ENCODE measurements at regions not wholly inside any gene's neighbourhood (a gene's known extent, or its start where the extent isn't known, plus 50 kb on each side); places are given as distances from the start of the nearest gene placed in this dataset.

- H4K8ac ChIP-seq (ENCODE audit: extremely low read depth, insufficient read depth, low read length) = no peak overlapping the region
- H3K9me3 ChIP-seq (ENCODE audit: insufficient read depth in 2 of 2, low read depth in 1 of 2, low read length in 1 of 2) = peaks cover 0 to 3% of the 10 kb centered on the region in 2 experiments; a peak in 1 of 4 replicates
- no peaks in the 10 kb centered on the region for H4K20me1 ChIP-seq (replicated peaks in 1 of 2; ENCODE audit: control insufficient read depth in 1 of 2, insufficient read depth in 2 of 2, low read length in 2 of 2)
- no peak overlapping the region for H2BK20ac ChIP-seq (ENCODE audit: low read length)
- H2BK5ac ChIP-seq (ENCODE audit: low read depth, low read length) = no peak overlapping the region
- no peak overlapping the region for H3K4ac ChIP-seq (replicated peaks; ENCODE audit: insufficient read length, low read depth, low read length)
- no peak overlapping the region for H2BK15ac ChIP-seq (ENCODE audit: low read length)
- no peak overlapping the region for H2AK5ac ChIP-seq (ENCODE audit: low read depth, low read length)
- H3K14ac ChIP-seq (ENCODE audit: insufficient read length) = no peak overlapping the region
- H4K91ac ChIP-seq (replicated peaks; ENCODE audit: insufficient read length, low read length) = no peak overlapping the region
- 92% methylated on average over 2 of the region's 2 CpGs; no CpG with 5 or more reads in 1 of the 2 experiments for WGBS, 2 experiments (ENCODE audit: extremely low coverage in 1 of 2, insufficient coverage in 1 of 2, insufficient read length in 1 of 2, insufficient replicate concordance in 2 of 2, low coverage in 1 of 2, low lambda C conversion rate in 2 of 2, missing lambda C conversion rate in 1 of 2)
- POLR2A ChIA-PET (ENCODE audit: partially characterized antibody) = no interaction called here
- FAIRE-seq (no peak), DNase-seq (ENCODE audit: low read depth in 1 of 2, low spot score in 2 of 2) (no peak)
- H3K56ac ChIP-seq (replicated peaks; ENCODE audit: insufficient read length, low read depth, low read length) = no peak overlapping the region
- no peaks in the 10 kb centered on the region for H3K79me1 ChIP-seq (ENCODE audit: low read depth, low read length)
- no peak overlapping the region for H2AFZ ChIP-seq (ENCODE audit: low read length)
- no peaks in the 10 kb centered on the region for H3K79me2 ChIP-seq (ENCODE audit: control insufficient read depth in 1 of 2, insufficient read depth in 2 of 2, low read length in 2 of 2)
- H3K23me2 ChIP-seq (ENCODE audit: low read depth, low read length) = no peaks in the 10 kb centered on the region
- no peaks in the 10 kb centered on the region for H3K4me1 ChIP-seq (replicated peaks in 1 of 4; ENCODE audit: control insufficient read depth in 3 of 4, insufficient read depth in 4 of 4, low read length in 3 of 4)
- H3K27ac ChIP-seq (ENCODE audit: low read depth, low read length) = no peak overlapping the region
- CTCF ChIA-PET (ENCODE audit: partially characterized antibody) = no interaction called here
- TF ChIP-seq TEAD4 (IDR thresholded peaks at IDR 0.05; ENCODE audit: low read depth, low read length) (no peak), ZNF274 (IDR thresholded peaks at IDR 0.05; ENCODE audit: borderline replicate concordance, extremely low read depth, low read length) (no peak), CEBPB (IDR thresholded peaks at IDR 0.05; ENCODE audit: low read depth, low read length) (no peak), RFX5 (IDR thresholded peaks at IDR 0.05; ENCODE audit: borderline replicate concordance, low read depth, low read length) (no peak), SRF (IDR thresholded peaks at IDR 0.05; ENCODE audit: low read depth, low read length) (no peak), KDM4A (IDR thresholded peaks at IDR 0.05; ENCODE audit: low read depth, low read length, severe bottlenecking) (no peak), CREB1 (IDR thresholded peaks at IDR 0.05) (no peak)
- H3K27me3 ChIP-seq (replicated peaks in 1 of 4; ENCODE audit: control insufficient read depth in 3 of 4, extremely low read depth in 1 of 4, insufficient read depth in 3 of 4, low read length in 3 of 4) = peaks cover 0 to 1% (median 0%) of the 10 kb centered on the region in 4 experiments; a peak in 1 of 7 replicates
- H3K23ac ChIP-seq (ENCODE audit: insufficient read length) = no peak overlapping the region
- no peak overlapping the region for H3K4me2 ChIP-seq (ENCODE audit: insufficient read depth in 1 of 2, low read depth in 2 of 2, low read length in 2 of 2)
- no peak overlapping the region for H2BK12ac ChIP-seq (ENCODE audit: low read depth, low read length)
- no peak overlapping the region for H4K5ac ChIP-seq (ENCODE audit: insufficient read length, low read depth, low read length)
- H3K9ac ChIP-seq (replicated peaks in 1 of 4; ENCODE audit: extremely low read depth in 1 of 4, low read depth in 3 of 4, low read length in 3 of 4) = no peak overlapping the region
- H3K36me3 ChIP-seq (ENCODE audit: control insufficient read depth in 2 of 4, insufficient read depth in 4 of 4, low read length in 3 of 4) = no peaks in the 10 kb centered on the region
- no peak overlapping the region for H3K18ac ChIP-seq (ENCODE audit: extremely low read depth, low read length)
- H2BK120ac ChIP-seq (replicated peaks; ENCODE audit: low read depth, low read length) = no peak overlapping the region
- H3K4me3 ChIP-seq (ENCODE audit: extremely low read depth in 1 of 4, insufficient read depth in 2 of 4, low read depth in 3 of 4, low read length in 4 of 4) = no peak overlapping the region
Measured at GRCh38 chr2:13539296-13539695, 822.6 kb downstream of the TRIB2 start.

Measured in H1 (cell line).